GM19239 (cell line): ENCODE measurements at regions not wholly inside any gene's neighbourhood (a gene's known extent, or its start where the extent isn't known, plus 50 kb on each side); places are given as distances from the start of the nearest gene placed in this dataset.
A peak's percentile ranks its signal among the peaks of the same experiment; 100 is the strongest.
"Not testable (repeated sequence)": the region's sequence is repeated elsewhere in the genome, so short reads cannot be mapped to it uniquely, and the experiment has no call there.

Experiments used
- DNase-seq: peaks from one replicate; pipeline ENCODE4 v3.0.0; 2011; ENCODE audit warnings: low spot score; ENCODE audit not compliant: insufficient read length
- FAIRE-seq: peaks from 2 replicates; lab custom pipeline; 2011; peaks lifted over from hg19 to GRCh38; lab: Jason Lieb, UNC

DNA sequence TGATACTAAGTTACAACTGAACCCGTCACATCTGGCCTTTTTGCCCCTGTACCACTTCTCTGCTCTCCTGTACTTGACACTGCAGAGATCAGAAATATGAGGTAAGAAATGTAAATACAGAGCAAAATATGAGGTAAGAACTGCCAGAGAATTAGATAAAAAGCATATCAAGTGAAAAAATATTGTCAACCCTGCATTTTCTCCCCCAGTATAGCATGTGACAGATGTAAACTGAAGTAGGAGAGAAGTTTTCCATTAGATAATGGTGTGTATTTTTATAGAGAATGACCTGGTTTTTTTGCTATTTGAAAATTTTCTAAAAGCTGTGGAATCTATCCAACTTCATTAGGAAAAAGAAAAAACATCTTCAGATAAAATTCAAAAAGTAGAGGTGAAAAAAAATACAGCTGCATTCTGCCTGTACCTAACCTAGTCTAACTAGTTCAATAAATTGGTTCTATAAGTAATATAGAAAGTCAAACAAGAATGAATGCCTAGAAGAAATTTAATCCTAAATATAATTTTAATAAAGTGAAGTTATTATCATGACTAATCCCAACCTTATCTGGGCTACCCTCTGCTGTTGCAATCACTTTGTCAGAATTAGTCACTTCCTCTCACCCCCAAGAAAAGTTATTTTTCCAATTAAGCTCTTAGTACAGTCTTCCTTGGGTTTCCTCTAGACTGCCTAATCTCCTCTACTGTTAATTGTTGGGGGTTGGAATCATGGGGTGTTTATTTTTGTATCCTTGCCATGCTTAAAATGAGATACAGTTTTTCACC, 210.0 kb downstream of the RASSF9 start:
- DNase-seq (no peak), FAIRE-seq (no peak)

DNA sequence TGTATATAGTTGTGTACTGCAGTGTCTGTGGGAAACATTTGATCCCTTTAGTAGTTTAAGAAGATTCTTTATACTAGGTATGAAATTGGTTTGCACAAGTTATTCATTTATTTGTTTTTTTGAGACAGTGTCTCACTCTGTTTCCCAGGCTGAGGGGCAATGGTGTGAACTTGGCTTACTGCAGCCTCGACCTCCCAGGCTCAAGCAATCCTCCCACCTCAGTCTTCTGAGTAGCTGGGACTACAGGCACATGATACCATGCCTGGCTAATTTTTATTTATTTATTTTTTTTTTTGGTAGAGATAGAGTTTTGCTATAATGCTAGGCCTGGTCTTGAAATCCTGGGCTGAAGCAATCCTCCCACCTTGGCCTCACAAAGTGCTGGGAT, 209.4 kb downstream of the RASSF9 start:
- no peak for DNase-seq

GRCh38 chr12:85627584-85627983, 208.6 kb downstream of the RASSF9 start:
- FAIRE-seq (peak; percentile 21), DNase-seq (no peak)

More for the DNA sequence above, 209.4 kb downstream of the RASSF9 start:
- FAIRE-seq, result no peak

DNA sequence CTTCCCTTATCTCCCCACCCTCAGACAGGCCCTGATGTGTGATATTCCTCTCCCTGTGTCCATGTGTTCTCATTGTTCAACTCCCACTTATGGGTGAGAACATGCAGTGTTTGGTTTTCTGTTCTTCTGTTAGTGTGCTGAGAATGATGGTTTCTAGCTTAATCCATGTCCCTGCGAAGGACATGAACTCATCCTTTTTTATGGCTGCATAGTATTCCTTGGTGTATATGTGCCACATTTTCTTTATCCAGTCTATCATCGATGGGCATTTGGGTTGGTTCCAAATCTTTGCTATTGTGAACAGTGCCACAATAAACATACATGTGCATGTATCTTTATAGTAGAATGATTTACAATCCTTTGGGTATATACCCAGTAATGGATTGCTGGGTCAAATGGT, 207.6 kb downstream of the RASSF9 start:
- FAIRE-seq, result not testable (repeated sequence)

DNA sequence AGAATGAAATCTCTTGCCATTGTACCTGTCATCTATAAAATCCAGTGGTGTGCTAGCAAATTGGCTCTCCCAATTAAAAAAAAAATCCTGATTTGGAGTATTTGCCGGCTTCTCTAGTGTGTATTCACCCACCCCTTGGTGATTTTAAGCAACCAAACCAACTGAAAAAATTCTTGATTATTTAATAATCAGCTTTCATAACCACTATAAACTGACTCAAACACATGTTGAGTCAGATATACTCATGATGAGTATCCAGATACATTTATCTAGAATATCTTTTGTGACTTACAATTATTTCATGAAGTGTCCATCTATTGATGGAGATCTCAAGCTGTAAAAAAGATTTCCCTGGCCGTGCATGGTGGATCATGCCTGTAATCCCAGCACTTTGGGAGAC, 205.4 kb downstream of the RASSF9 start:
- FAIRE-seq (no peak), DNase-seq (no peak)

More for the DNA sequence above, 207.6 kb downstream of the RASSF9 start:
- not testable (repeated sequence) for DNase-seq

DNA sequence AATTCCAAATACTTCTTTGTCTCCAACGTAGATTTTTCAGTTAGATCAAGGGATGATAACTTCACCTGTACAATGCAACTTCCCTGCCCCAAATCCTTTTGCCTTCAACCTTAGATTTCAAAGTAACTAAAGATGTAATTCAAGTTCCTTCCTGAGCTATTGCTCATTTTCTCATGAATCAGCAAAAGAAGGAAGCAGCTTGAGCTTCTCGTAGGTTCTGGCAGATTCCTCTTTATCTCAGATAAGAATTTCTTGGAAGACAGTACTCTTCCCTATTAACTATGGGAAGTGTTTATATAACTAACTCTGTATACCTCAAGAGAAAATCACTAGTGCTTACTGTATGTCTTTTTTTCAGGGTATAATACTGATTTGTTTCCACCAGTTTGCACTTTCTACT, 203.8 kb downstream of the RASSF9 start:
- DNase-seq, result no peak
- FAIRE-seq, result no peak

DNA sequence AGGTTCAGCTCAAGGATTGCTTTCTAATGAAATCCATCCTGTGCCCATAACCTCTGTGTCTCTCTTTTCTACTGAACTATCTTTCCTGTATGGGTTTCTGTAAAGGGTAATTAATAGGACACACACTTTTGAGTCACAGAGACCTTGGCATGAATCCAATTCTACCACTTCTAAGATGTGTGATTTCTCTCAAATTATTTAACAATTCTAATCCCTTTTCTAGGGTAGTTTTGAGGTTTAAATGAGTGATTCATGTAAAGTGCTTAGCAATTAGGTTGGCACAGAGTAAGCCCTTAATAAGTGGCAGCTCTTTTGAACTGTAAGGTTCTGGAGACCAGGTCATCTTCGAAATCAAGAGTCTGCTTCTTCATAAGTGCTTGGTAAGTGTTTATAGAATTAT, 202.7 kb downstream of the RASSF9 start:
- no peak for DNase-seq
- no peak for FAIRE-seq

DNA sequence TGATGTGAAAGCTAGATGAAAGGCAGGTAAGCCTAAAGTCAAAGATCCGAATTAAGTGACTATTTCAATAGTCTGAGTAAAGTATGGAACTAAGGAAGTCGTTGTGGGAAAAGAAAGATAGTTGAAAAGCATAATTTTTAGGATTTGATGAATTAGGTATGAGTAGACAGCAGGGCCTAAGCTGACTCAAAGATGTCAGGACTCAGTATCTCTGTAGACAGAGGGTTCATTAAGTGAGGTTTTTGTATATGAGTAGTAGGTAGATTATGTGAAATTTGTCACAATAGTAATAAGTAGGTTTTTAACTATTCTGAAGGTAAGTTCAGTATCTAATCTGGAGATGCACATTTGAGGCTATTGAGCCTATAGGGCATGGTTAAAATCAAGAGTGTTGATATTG, 196.4 kb downstream of the RASSF9 start:
- no peak for FAIRE-seq
- no peak for DNase-seq

- FAIRE-seq (no peak), DNase-seq (no peak)
These were observed 194.4 kb downstream of the RASSF9 start for GRCh38 chr12:85641796-85642195.

DNA sequence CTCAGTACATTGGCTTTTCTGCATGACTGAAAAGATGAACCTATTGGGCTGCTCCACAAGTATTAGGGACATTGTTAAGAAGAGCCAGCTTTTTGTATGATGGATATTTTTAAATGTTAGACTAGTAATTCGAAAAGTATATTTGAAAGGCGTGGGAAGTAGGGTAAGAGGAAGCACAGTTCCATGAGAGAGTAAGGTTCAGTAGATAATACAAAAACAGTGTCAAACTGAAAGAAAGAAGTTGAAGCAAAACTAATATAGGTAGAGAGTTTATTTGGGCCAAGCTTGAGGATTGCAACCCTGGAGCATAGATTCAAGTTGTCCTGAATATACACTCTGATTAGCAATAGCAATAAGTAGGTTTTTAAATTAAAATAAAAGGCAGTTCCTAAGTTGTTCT, 193.9 kb downstream of the RASSF9 start:
- no peak for DNase-seq
- FAIRE-seq, result no peak

DNA sequence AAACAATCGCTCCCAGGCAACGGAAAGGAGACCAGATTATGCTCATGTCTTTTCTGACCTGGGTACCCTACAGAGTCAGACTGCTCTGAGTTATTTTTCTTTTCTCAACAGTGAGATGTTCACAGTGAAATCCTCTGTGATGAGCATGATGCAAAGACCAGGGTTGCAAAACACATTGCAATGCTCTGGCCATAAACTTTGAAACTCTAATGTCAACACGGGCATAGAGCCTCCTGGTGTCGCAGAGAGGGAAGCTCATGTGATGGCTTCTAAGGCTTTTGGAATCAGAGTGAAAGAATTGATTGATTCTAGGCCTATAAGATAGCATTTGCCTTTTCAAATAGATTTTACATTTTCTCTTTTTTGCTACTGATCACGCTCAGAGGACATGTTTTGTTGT, 193.4 kb downstream of the RASSF9 start:
- no peak for FAIRE-seq
- DNase-seq, result no peak

DNA sequence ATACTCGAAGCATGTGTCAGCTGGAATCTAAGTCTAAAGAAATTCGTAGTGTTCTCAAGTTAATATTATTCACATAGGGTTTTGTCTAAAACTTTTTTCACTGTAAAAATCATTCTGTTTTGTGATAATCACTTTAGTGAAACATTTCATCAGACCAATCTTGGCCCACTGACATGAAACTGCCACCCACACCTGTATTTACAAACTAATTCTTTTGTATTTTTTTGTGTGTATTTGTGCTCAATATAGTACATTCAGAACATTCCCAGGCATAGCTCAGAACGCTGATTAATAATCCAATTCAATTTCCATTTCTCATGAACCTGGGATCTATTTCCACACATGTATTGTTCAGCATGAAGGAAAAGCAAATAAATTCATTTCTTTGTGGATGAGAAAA, 191.7 kb downstream of the RASSF9 start:
- no peak for DNase-seq
- FAIRE-seq, result no peak

DNA sequence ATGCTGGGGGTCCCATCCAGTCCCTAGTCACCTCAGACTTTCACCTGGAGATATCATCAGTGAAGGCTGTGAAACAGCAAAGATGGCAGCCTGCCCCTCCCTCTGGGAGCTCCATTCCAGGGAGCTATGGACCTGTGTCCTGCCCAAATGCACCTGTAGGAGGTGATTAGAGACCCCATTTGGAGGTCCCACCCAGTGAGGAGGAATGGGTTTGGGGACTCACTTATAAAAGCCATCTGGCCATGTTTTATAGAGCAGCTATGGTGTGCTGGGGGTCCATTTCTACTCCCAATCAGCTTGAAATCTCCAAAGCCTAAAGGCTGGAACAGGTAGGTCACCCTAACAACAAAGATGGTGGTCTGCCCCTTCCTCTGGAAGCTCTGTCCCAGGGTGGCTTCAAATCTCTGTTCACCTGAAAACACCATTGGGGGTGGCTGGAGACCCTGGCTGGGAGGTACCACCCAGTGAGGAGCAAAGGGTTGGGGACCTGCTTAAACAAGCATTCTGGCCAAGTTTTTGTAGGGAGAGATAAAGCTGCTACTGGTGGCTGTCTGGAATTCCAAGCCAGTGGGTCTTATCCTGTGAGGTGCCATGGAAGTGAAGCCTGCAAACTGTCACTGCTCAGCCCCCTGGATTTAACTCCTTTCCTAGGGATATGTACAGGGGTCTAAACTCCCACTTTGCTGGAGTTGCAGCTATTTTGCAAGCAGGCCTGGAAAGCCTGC, 182.3 kb downstream of the RASSF9 start:
- FAIRE-seq, result no peak

GRCh38 chr12:85654456-85654840, 181.8 kb downstream of the RASSF9 start:
- FAIRE-seq, result no peak
- DNase-seq, result no peak

More for the DNA sequence above, 182.3 kb downstream of the RASSF9 start:
- no peak for DNase-seq

GRCh38 chr12:85656561-85656960, 179.6 kb downstream of the RASSF9 start:
- FAIRE-seq (no peak), DNase-seq (no peak)

DNA sequence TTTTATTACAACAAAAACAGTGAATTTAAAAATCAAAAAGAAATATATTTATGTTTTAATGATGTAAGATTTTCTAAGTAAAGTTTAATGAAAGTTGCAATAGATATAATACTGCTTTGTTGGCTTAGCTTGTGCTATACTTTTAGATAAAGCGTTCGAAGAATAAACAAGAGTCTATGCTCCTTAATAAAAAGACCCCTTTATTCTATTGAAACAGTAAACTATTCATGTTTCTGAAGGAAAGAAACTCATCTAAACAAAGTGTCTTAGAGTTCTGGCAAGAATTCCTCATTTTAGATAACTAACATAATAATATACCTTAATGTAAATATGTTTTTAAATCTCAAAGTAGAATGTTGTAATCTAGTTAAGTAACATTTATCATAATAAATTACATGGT, 179.0 kb downstream of the RASSF9 start:
- FAIRE-seq (no peak), DNase-seq (no peak)

- FAIRE-seq, result no peak
- DNase-seq, result no peak
These were observed 178.2 kb downstream of the RASSF9 start for GRCh38 chr12:85657836-85658630.

- no peak for DNase-seq
These were observed 176.3 kb downstream of the RASSF9 start for GRCh38 chr12:85659754-85660530.

GRCh38 chr12:85661461-85662206, 174.6 kb downstream of the RASSF9 start:
- no peak for DNase-seq
- no peak for FAIRE-seq

More at GRCh38 chr12:85659754-85660530, 176.3 kb downstream of the RASSF9 start:
- no peak for FAIRE-seq
